HG03460 (cell line): ENCODE measurements at regions not wholly inside any gene's neighbourhood (a gene's known extent, or its start where the extent isn't known, plus 50 kb on each side); places are given as distances from the start of the nearest gene placed in this dataset.

Source experiments
- ATAC-seq: cut with Tn5 transposase; IDR thresholded peaks from one replicate; pipeline ENCODE4 v1.9.1; 2021; ENCODE audit not compliant: unreplicated experiment

- no peak for ATAC-seq
Measured at GRCh38 chr2:136376798-136377211, 258.9 kb upstream of the CXCR4 start.

GRCh38 chr2:136376211-136376610 is 258.3 kb upstream of the CXCR4 start:
- ATAC-seq: no peak

- ATAC-seq: no peak
Measured at GRCh38 chr2:136375017-136375901, 257.3 kb upstream of the CXCR4 start.

- ATAC-seq: no peak
Measured at GRCh38 chr2:136373841-136374240, 255.9 kb upstream of the CXCR4 start.

- no peak for ATAC-seq
Measured at GRCh38 chr2:136373029-136373428, 255.1 kb upstream of the CXCR4 start.

- no peak for ATAC-seq
Measured at GRCh38 chr2:136363900-136364299, 246.0 kb upstream of the CXCR4 start.

GRCh38 chr2:136363470-136363869 is 245.5 kb upstream of the CXCR4 start:
- ATAC-seq: no peak

- peak; percentile 98 for ATAC-seq
Measured at GRCh38 chr2:136362676-136363390, 244.9 kb upstream of the CXCR4 start.

- ATAC-seq: no peak
Measured at GRCh38 chr2:136361521-136361920, 243.6 kb upstream of the CXCR4 start.

GRCh38 chr2:136360790-136361189 is 242.8 kb upstream of the CXCR4 start:
- ATAC-seq: no peak

- no peak for ATAC-seq
Measured at GRCh38 chr2:136359121-136359965, 241.4 kb upstream of the CXCR4 start.

GRCh38 chr2:136358576-136358975 is 240.6 kb upstream of the CXCR4 start:
- no peak for ATAC-seq

- no peak for ATAC-seq
Measured at GRCh38 chr2:136357007-136357380, 239.0 kb upstream of the CXCR4 start.

GRCh38 chr2:136356125-136357006 is 238.4 kb upstream of the CXCR4 start:
- ATAC-seq: no peak

GRCh38 chr2:136351684-136352083 is 233.7 kb upstream of the CXCR4 start:
- no peak for ATAC-seq

GRCh38 chr2:136347981-136348380 is 230.0 kb upstream of the CXCR4 start:
- no peak for ATAC-seq

GRCh38 chr2:136344339-136344738 is 226.4 kb upstream of the CXCR4 start:
- ATAC-seq: no peak

GRCh38 chr2:136342138-136342537 is 224.2 kb upstream of the CXCR4 start:
- ATAC-seq: no peak

GRCh38 chr2:136334967-136335366 is 217.0 kb upstream of the CXCR4 start:
- ATAC-seq: no peak

GRCh38 chr2:136332436-136333095 is 214.6 kb upstream of the CXCR4 start:
- no peak for ATAC-seq
